AG09309 (cell line): ENCODE measurements at regions not wholly inside any gene's neighbourhood (a gene's known extent, or its start where the extent isn't known, plus 50 kb on each side); places are given as distances from the start of the nearest gene placed in this dataset.
"Not testable (repeated sequence)": the region's sequence is repeated elsewhere in the genome, so short reads cannot be mapped to it uniquely, and the experiment has no call there.

Experiments
- DNase-seq: peaks from one replicate; pipeline ENCODE4 v3.0.0-alpha.2; 2010; ENCODE audit warnings: low read depth
- H3K4me3 ChIP-seq: 2 replicates; pipeline ENCODE4 v1.5.1; 2011; ENCODE audit warnings: mild to moderate bottlenecking, low read depth, low read length, moderate library complexity; ENCODE audit not compliant: control insufficient read depth
- TF ChIP-seq, protein P1 (sequence below): IDR thresholded peaks from 2 replicates; pipeline ENCODE4 v1.5.1; 2011; ENCODE audit warnings: mild to moderate bottlenecking, low read depth, low read length, inconsistent platforms; ENCODE audit not compliant: insufficient read depth, control insufficient read depth; ENCODE audit errors: missing control alignments

DNA sequence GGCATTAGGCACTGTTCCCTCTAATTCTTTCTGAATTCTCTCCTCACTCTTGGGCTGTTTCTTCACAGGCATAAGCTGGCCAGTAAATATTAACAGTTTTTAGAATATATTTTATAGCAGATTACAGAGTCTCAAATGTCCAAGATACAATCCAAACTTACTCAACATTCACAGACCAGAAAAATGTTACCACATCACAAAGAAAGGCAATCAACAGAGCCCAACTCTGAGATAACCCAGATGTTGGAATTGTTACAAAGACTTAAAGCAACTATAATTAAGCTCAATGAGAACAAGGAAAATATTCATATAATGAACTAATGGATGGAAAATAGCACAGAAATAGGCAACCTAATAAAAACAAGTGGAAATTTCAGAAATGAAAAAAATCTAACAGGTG lies 401.1 kb upstream of the RGMB start:
- TF ChIP-seq, protein P1, sequence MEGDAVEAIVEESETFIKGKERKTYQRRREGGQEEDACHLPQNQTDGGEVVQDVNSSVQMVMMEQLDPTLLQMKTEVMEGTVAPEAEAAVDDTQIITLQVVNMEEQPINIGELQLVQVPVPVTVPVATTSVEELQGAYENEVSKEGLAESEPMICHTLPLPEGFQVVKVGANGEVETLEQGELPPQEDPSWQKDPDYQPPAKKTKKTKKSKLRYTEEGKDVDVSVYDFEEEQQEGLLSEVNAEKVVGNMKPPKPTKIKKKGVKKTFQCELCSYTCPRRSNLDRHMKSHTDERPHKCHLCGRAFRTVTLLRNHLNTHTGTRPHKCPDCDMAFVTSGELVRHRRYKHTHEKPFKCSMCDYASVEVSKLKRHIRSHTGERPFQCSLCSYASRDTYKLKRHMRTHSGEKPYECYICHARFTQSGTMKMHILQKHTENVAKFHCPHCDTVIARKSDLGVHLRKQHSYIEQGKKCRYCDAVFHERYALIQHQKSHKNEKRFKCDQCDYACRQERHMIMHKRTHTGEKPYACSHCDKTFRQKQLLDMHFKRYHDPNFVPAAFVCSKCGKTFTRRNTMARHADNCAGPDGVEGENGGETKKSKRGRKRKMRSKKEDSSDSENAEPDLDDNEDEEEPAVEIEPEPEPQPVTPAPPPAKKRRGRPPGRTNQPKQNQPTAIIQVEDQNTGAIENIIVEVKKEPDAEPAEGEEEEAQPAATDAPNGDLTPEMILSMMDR: no peak
- DNase-seq: no peak
- H3K4me3 ChIP-seq: no peak overlapping the region

DNA sequence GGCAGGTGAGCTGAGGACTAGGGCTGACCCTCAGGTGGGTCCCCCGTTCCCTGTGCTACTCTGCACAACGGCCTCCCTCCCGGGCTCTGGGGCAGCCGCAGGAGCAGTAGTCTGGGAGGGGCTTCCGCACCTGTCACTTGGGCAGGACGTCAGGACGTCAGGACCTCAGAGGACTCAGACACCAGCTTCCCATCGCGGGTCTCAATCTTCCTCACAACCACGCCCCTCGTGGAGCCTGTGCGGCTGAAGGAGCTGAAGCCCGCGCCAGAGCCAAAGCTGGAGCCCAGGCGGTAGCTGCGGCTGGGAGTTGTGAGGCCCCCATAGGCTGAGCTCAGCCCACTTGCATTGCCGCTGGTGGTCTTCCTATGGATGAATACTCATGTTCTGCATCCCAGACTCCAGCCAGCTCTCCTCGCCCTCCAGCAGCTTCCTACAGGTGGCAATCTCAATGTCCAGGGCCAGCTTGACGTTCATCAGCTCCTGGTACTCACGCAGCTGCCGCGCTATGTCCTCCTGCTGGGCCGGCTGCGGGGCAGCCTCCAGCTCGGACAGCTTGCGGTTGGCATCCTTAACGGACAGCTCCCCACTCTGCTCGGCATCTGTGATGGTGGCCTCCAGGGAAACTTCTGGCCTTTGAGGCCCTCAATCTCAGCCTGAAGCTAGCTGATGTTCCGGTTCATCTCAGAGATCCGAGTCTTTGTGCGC lies 381.4 kb upstream of the RGMB start:
- DNase-seq: no peak
- TF ChIP-seq, protein P1: no peak
- no peak overlapping the region for H3K4me3 ChIP-seq

DNA sequence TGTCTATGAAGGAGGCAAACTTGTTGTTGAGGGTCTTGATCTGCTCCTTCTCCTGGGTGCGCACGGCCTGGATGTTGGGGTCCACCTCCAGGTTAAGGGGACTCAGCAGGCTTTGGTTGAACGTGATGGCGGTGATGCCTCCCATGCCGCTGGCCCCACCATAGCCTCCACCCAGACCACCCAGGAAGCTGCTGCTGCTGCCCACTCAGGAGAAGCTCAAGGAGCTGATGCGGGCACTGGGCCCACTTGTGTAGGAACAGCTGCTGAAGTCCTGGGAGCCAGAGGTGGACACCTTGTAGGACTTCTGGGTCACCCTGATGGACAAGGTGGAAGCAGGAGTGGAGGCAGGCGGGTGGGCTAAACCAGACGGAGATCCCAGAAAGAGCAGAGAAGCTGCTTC lies 380.3 kb upstream of the RGMB start:
- not testable (repeated sequence) for DNase-seq, H3K4me3 ChIP-seq

DNA sequence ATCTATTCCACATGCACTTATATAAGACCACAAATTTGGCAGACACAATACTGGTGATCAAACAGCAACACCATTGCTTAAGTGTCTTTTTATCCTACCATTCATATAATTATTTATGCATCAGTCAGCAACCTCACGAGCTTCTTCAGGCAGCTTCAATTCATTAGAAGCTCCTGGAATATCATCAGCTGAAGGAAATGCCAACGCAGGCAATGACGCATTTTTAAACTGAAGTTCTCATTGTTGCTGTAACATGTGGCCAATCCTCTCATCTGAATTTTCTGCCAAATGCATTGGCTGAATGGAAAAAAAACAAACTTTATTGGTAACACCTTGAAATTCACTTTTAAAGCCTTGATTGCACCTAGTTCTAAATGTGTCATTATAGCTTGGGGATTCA lies 376.4 kb upstream of the RGMB start:
- DNase-seq: peak; percentile 90
- TF ChIP-seq, protein P1: no peak
- no peak overlapping the region for H3K4me3 ChIP-seq

DNA sequence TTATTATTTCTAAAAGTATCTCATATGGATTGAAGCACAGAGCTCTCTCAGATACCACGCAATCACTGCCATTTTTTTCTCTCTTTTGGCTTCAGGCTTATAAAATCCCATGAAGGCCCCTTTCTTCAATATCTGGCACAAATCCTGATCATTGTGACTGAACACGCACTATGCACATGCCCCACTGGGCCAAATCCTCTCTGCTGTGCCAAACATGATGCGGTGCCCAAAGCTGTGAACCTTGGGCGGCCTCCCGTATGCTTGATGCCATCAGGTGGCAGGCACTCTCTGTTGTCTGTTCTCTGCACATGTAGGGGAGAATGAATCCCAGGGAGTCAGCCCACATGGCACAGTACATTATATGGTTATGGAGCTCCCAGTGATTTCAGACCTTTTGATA lies 375.0 kb upstream of the RGMB start:
- DNase-seq: no peak
- TF ChIP-seq, protein P1: no peak
- H3K4me3 ChIP-seq: no peak overlapping the region

DNA sequence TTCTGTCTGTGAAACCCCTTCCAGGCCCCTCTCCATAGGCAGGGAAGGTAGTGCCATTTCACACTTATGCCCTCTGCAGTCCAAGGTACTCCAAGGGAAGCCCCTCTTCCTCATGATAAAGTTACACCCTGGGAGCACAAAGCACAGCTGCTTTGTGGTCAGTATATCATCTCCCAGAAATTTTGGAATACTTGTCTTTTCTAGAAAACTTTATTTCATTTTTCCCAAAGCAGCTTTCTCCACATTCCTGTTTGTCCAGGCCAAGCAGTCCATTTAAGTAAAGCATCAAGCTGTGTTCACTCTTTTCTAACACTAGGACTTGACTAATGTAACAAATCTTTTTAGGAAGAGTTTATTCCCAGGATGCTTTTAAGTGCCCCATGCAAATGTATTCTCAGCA lies 371.8 kb upstream of the RGMB start:
- no peak overlapping the region for H3K4me3 ChIP-seq
- no peak for DNase-seq
- TF ChIP-seq, protein P1: no peak

DNA sequence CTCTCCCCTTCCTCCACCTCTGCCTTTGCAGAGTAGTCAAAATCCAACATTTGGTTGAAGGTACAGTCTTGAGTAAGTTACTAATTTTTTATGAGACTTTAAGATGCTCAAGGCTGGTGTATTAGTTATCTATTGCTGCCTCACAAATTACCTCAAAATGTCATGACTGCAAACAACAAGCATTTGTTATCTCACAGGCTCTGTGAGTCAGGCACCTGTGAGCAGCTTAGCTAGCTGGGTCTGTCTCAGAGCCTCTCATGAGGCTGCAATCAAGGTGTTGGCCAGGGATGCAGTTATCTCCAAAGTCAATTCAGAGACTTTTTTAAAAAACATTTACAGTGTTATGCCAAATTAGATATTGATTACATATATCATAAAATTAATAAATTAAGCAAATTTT lies 371.3 kb upstream of the RGMB start:
- no peak overlapping the region for H3K4me3 ChIP-seq
- TF ChIP-seq, protein P1: no peak
- DNase-seq: no peak
